NCI-H82 treated with DMSO at 0.1 percent for 48 hours (cell line): ENCODE measurements at regions not wholly inside any gene's neighbourhood (a gene's known extent, or its start where the extent isn't known, plus 50 kb on each side); places are given as distances from the start of the nearest gene placed in this dataset.

ENCODE experiments used
- DNase-seq: peaks from one replicate; lab custom pipeline; 2025; ENCODE audit not compliant: unreplicated experiment; lab: John Stamatoyannopoulos, UW

DNA sequence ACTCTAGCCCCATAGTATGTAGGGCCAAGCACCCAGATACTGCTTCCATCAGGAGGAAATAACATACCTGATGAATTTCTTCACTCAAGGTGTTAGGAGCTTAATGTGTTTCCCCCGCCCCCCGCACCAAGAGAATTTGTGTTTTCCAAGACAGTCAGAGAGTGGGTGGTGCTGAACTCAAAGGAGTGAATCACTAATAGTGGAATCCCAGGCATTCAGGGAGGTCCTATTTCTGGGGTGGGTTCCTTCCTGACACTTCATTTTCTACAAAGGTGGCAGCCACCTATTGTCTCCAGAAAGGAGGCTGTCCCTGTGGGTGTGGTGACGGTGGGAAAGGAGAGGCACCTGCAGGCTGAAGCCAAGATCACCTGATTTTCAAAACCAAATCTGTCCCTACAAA, 50.8 kb upstream of the ELF5 start:
- DNase-seq, result no peak

GRCh38 chr11:34564807-34565241, 51.2 kb upstream of the ELF5 start:
- no peak for DNase-seq

DNA sequence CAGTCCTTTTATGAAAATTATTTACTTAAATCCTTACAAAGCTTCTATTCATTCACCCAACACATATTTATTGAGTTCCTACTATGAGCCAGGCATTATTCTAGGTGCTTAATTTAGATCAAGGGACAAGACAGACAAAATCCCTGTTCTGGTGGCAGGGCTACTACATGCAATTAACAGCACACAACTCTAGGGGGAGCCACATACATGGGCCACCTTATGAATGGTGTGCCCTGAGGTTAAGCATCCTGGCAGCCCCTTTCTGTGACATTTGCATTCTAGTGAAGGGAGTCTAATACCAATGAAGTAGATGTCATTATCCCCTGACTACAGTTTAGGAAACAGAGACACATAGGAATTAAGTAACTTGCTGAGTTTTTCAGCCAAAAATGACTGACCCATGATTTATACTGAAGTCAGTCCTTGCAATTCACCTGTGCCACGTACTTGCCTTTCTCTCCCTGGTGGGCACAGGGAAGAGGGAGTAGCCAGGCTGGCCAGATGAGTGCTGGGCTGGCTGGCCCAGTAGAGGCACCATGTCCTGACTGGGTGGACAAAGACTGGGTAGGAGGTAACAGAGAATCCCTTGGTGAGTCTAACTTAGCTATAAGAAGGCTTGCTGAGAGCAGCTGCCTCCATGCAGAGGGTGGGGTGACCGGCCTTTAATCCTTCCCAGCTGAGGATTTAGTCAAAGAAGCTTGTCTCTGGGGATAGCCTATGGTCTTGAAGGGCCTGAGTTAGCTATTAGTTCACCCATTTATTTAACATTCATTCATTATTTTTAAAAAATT, 52.0 kb upstream of the ELF5 start:
- peak; percentile 56 for DNase-seq

DNA sequence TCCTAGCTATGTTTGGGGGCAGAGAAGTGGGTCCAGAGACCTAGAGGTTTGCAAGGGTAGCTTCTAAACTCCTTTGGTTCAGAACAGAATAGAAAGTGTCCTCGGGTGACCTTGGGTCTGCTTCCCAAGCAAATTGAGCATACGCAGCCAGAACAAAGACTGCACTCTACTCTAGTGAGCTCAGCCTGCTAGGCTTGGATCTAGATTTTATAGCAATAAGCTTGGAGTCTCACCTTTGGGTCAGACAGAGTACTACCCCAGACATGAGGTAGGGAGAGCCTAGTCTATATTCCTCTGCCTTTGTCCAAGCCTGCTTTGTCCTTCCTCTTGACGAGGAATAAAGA, 52.6 kb upstream of the ELF5 start:
- no peak for DNase-seq

GRCh38 chr11:34566736-34567135, 53.1 kb upstream of the ELF5 start:
- DNase-seq, result no peak

DNA sequence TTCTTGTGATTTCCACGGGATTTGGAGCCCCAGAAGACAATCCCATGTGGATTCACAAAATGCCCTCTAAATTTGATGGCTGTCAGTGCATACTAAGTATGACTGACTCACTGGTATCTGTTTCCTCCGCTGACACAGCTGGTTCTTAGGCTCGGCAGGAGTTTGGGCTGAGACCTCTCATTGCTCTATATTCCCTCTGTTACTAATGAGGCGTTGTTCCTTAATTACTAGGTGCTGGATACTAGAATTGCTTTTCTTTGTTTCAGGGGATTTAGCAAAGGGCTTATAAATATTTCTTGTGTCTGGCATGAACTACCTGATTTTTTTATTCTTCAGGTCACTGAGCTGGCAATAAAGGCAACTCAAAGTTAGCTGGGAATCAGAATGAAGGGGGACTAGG, 53.2 kb upstream of the EHF start:
- no peak for DNase-seq

DNA sequence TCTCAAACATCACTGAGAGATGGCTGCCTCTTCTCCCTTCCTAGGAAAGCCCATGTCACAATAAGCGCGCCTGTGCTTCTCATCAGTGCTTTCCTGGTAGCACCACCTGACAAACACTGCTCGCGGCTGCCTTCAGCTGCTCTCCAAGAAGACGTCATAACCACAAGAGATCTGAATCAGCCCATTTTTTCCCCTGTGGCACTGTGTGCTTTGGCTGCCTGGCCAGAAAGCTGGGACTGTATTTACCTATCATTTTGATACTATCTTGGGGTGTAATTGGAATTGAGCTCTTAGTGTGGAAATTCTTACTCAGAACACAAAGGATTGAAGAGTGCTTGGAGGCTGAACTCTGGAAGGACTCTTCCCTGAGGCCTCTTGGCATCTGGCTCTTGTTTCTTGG, 50.3 kb upstream of the EHF start:
- DNase-seq, result no peak
